ENCODE measurements at regions not wholly inside any gene's neighbourhood (a gene's known extent, or its start where the extent isn't known, plus 50 kb on each side); places are given as distances from the start of the nearest gene placed in this dataset.

DNA sequence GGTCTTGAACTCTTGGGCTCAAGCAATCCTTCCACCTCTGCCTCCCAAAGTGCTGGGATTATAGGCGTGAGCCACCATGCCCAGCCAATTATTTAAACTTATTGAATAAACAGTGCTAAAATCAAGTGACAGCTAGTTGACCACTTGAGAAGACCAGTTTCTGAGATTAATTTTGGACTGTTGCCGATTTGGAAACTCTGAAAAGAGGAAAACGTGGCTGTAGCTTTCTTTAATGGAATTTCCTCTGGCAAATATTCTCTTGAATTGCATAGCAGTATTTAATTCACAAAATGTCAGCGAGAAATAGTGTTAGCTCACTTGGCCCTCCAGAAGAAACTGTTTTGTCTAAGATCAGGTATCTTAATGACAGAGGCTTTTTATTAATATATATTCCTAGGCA, 754.5 kb downstream of the HDGFL1 start:
- H3K9ac ChIP-seq (ENCODE audit: low read length): no peak overlapping the region
- intact Hi-C loops (cut with micrococcal nuclease): no loop called here
- no peaks in the 10 kb centered on the region for H3K36me3 ChIP-seq (ENCODE audit: control insufficient read depth in 1 of 2, insufficient read depth in 2 of 2, low read length in 2 of 2)
- TF ChIP-seq ZNF274 (IDR thresholded peaks at IDR 0.05; ENCODE audit: low read depth, low read length) (no peak), POLR2A (IDR thresholded peaks at IDR 0.05; ENCODE audit: borderline replicate concordance, extremely low read depth, insufficient read depth, insufficient read length) (no peak), SIN3A (IDR thresholded peaks at IDR 0.05; ENCODE audit: low read depth) (no peak), REST (IDR thresholded peaks at IDR 0.05; ENCODE audit: low read depth) (no peak), ELF1 (IDR thresholded peaks at IDR 0.05; ENCODE audit: borderline replicate concordance, low read depth) (no peak)
- TF ChIP-seq, protein P1, sequence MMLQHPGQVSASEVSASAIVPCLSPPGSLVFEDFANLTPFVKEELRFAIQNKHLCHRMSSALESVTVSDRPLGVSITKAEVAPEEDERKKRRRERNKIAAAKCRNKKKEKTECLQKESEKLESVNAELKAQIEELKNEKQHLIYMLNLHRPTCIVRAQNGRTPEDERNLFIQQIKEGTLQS (IDR thresholded peaks at IDR 0.05): no peak
- H3K4me2 ChIP-seq (ENCODE audit: low read length): no peak overlapping the region
- H3K79me2 ChIP-seq (ENCODE audit: insufficient read depth, low read length): no peaks in the 10 kb centered on the region
- H3K4me1 ChIP-seq (ENCODE audit: control insufficient read depth in 1 of 2, insufficient read depth in 2 of 2, low read length in 2 of 2): no peaks in the 10 kb centered on the region
- BruUV-seq (replicated peaks): no TSS peak
- H3K4me3 ChIP-seq (replicated peaks in 1 of 2; ENCODE audit: low read depth in 1 of 2, low read length in 2 of 2): no peak overlapping the region
- no peaks in the 10 kb centered on the region for H3K9me3 ChIP-seq (ENCODE audit: control insufficient read depth in 1 of 2, insufficient read depth in 1 of 2, low read depth in 1 of 2, low read length in 2 of 2)
- ChIA-PET RAD21 (ENCODE audit: low non-redundant PET in 1 of 2, low total read pairs in 2 of 2, uncharacterized antibody in 2 of 2, unreplicated experiment in 2 of 2) (no interaction called here), POLR2A (no interaction called here), CTCF (no interaction called here)
- H3K9me2 ChIP-seq (ENCODE audit: insufficient read depth): no peaks in the 10 kb centered on the region
- no peak overlapping the region for H2AFZ ChIP-seq (ENCODE audit: low read depth, low read length, poor library complexity, severe bottlenecking)
- ATAC-seq (no peak), DNase-seq (ENCODE audit: low read depth, low spot score) (no peak)
- H4K20me1 ChIP-seq (ENCODE audit: insufficient read depth): no peaks in the 10 kb centered on the region
- H3K27me3 ChIP-seq (ENCODE audit: insufficient read depth, low read length): no peaks in the 10 kb centered on the region
- no peak overlapping the region for H3K27ac ChIP-seq (ENCODE audit: low read depth, low read length)

GRCh38 chr6:23325065-23325464, 755.7 kb downstream of the HDGFL1 start:
- H4K20me1 ChIP-seq (ENCODE audit: insufficient read depth): no peaks in the 10 kb centered on the region
- no peak overlapping the region for H3K4me3 ChIP-seq (replicated peaks in 1 of 2; ENCODE audit: low read depth in 1 of 2, low read length in 2 of 2)
- no peaks in the 10 kb centered on the region for H3K4me1 ChIP-seq (ENCODE audit: control insufficient read depth in 1 of 2, insufficient read depth in 2 of 2, low read length in 2 of 2)
- no peak overlapping the region for H2AFZ ChIP-seq (ENCODE audit: low read depth, low read length, poor library complexity, severe bottlenecking)
- 0 out of 4 replicates have a peak, but pooled peaks cover 0 to 3% of the 10 kb centered on the region in 2 experiments for H3K9me3 ChIP-seq (ENCODE audit: control insufficient read depth in 1 of 2, insufficient read depth in 1 of 2, low read depth in 1 of 2, low read length in 2 of 2)
- ChIA-PET RAD21 (ENCODE audit: low non-redundant PET in 1 of 2, low total read pairs in 2 of 2, uncharacterized antibody in 2 of 2, unreplicated experiment in 2 of 2) (no interaction called here), CTCF (no interaction called here), POLR2A (no interaction called here)
- BruUV-seq (replicated peaks): no TSS peak
- H3K27me3 ChIP-seq (ENCODE audit: insufficient read depth, low read length): no peaks in the 10 kb centered on the region
- DNase-seq (ENCODE audit: low read depth, low spot score): no peak
- H3K36me3 ChIP-seq (ENCODE audit: control insufficient read depth in 1 of 2, insufficient read depth in 2 of 2, low read length in 2 of 2): no peaks in the 10 kb centered on the region
- TF ChIP-seq, protein P2, sequence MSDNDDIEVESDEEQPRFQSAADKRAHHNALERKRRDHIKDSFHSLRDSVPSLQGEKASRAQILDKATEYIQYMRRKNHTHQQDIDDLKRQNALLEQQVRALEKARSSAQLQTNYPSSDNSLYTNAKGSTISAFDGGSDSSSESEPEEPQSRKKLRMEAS (IDR thresholded peaks at IDR 0.05): no peak
- TF ChIP-seq, protein P1 (IDR thresholded peaks at IDR 0.05): no peak
- no peak for TF ChIP-seq ZNF274 (IDR thresholded peaks at IDR 0.05; ENCODE audit: low read depth, low read length)
- no peak for ATAC-seq
- H3K4me2 ChIP-seq (ENCODE audit: low read length): no peak overlapping the region
- H3K79me2 ChIP-seq (ENCODE audit: insufficient read depth, low read length): no peaks in the 10 kb centered on the region
- H3K9ac ChIP-seq (ENCODE audit: low read length): no peak overlapping the region
- no peaks in the 10 kb centered on the region for H3K9me2 ChIP-seq (ENCODE audit: insufficient read depth)
- no peak overlapping the region for H3K27ac ChIP-seq (ENCODE audit: low read depth, low read length)
- intact Hi-C loops (cut with micrococcal nuclease): no loop called here
